ENCODE measurements at regions not wholly inside any gene's neighbourhood (a gene's known extent, or its start where the extent isn't known, plus 50 kb on each side); places are given as distances from the start of the nearest gene placed in this dataset.

DNA sequence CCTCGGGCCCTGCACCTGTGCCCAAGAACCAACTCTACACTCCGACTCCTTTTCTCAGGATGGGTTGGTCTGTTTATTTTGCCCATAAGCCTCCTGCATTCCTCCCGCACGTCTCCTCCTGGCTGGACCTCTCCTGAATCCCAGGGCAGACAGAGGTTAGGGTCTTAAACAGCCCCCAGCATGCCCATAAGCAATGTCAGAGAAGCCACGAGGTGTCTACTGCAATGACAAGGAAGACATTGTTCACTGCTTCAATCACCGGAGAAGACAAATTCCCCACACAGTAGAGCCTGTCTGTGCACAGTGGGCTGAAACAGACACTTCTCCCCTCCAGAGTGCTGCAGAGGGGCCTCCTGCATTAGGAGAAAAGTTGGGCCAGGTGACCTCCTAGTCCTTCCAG lies 230.6 kb upstream of the RPL38 start:
- Histone ChIP-seq H3K9me3 (no peaks in the 10 kb centered on the region), H3K4me3 (no peak overlapping the region), H3K4me1 (no peaks in the 10 kb centered on the region), H3K36me3 (ENCODE audit: low read depth, missing control alignments) (no peaks in the 10 kb centered on the region), H3K27me3 (no peaks in the 10 kb centered on the region), H3K27ac (no peak overlapping the region)
- 84 to 88% methylated on average over 5 to 6 of the region's 6 CpGs for WGBS, 2 donors
- intact Hi-C loops (cut with DNase I; ENCODE audit: low total_unique reads): no loop called here
- no peak for TF ChIP-seq POLR2A (IDR thresholded peaks at IDR 0.05)
- TF ChIP-seq, protein P1, sequence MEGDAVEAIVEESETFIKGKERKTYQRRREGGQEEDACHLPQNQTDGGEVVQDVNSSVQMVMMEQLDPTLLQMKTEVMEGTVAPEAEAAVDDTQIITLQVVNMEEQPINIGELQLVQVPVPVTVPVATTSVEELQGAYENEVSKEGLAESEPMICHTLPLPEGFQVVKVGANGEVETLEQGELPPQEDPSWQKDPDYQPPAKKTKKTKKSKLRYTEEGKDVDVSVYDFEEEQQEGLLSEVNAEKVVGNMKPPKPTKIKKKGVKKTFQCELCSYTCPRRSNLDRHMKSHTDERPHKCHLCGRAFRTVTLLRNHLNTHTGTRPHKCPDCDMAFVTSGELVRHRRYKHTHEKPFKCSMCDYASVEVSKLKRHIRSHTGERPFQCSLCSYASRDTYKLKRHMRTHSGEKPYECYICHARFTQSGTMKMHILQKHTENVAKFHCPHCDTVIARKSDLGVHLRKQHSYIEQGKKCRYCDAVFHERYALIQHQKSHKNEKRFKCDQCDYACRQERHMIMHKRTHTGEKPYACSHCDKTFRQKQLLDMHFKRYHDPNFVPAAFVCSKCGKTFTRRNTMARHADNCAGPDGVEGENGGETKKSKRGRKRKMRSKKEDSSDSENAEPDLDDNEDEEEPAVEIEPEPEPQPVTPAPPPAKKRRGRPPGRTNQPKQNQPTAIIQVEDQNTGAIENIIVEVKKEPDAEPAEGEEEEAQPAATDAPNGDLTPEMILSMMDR (IDR thresholded peaks at IDR 0.05): no peak
- DNase-seq: no peak

DNA sequence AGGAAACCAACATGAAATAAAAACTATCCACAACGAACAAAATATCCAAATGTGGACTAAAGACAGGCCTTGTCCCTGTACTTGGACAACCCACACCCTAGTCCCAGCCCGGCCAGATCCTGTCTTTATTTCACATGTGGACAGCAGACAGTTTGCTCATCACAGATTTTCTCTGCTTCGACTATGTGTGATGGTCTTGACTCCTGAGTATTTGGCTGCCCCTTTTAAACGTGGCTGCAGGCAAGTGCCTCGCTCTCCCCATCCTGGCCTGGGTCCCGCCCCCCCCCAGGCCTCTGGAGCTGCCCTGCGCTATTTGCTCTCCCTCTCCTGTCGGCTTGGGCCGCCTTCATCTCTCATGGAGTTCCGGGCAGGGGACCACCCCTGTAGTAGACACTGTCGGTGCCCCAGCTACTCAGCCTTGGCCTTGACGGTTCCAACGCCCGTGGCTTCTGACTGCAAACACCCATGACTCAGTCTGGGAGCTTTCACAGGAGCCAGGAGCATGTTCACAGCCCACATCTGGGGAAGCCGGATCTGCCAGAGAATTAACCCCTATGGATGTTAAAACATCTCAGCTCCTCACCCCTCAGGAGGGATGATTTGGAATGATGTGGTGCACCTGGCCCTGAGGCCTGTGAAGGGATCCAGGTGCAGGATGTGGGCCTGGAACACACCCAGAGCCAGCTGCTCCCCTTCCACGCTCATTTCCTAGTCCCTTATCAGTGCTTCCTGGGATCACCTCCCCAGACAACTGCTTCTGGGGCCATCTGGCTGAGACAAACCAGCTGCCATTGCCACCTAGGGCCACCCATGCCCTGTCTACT lies 229.7 kb upstream of the RPL38 start:
- Histone ChIP-seq H3K27ac (no peak overlapping the region), H3K4me3 (no peak overlapping the region), H3K4me1 (no peaks in the 10 kb centered on the region), H3K27me3 (no peaks in the 10 kb centered on the region), H3K36me3 (ENCODE audit: low read depth, missing control alignments) (no peaks in the 10 kb centered on the region), H3K9me3 (no peaks in the 10 kb centered on the region)
- intact Hi-C loops (cut with DNase I; ENCODE audit: low total_unique reads): no loop called here
- no peak for DNase-seq
- 44 to 57% methylated on average over 12 to 16 of the region's 16 CpGs for WGBS, 2 donors
- TF ChIP-seq, protein P1 (IDR thresholded peaks at IDR 0.05): no peak
- TF ChIP-seq POLR2A (IDR thresholded peaks at IDR 0.05): no peak

DNA sequence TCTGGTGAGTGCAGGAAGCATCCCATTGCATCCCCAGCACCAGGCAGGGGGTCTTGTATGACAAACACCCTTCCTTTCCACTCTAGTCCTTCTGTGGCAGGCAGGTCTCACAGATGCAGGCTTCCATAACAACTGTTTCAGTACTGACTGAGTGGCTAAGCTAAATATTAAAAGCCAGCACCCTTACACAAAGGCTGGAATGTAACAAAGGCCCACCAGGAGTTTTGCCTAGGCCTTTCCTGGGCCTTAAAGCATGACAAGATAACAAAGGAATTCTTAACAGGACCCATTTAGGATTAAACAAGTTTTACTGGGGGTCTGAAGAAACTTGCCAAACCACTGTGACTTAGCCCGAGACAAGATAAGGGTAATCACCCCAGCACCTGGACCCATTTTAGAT lies 228.9 kb upstream of the RPL38 start:
- H3K36me3 ChIP-seq (ENCODE audit: low read depth, missing control alignments): no peaks in the 10 kb centered on the region
- TF ChIP-seq POLR2A (IDR thresholded peaks at IDR 0.05): no peak
- TF ChIP-seq, protein P1 (IDR thresholded peaks at IDR 0.05): no peak
- intact Hi-C loops (cut with DNase I; ENCODE audit: low total_unique reads): no loop called here
- H3K4me1 ChIP-seq: no peaks in the 10 kb centered on the region
- H3K27ac ChIP-seq: no peak overlapping the region
- H3K27me3 ChIP-seq: no peaks in the 10 kb centered on the region
- no peak overlapping the region for H3K4me3 ChIP-seq
- H3K9me3 ChIP-seq: no peaks in the 10 kb centered on the region
- no peak for DNase-seq
- 94% methylated on average over 1 of the region's 1 CpG for WGBS, 2 donors

DNA sequence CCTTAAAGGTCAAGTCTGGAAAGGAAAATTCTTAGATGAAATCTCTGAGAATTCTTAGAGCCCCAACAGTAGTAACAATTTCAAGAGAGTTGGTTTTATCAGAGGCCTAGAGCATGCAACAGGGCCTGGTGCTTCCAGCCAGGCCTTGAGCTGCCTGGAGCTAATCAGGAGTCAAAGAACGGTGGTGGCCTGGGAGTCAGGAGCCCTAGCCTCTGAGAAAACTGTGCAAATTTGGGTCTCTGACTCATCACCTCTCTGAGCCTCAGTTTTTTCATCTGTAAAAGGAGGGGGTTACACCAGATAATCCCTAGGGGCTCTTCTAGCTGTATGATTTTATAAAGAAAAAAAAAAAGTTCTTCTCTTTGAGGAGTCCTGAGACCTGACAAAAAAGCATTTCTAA lies 227.3 kb upstream of the RPL38 start:
- TF ChIP-seq POLR2A (IDR thresholded peaks at IDR 0.05): no peak
- TF ChIP-seq, protein P1 (IDR thresholded peaks at IDR 0.05): no peak
- no peak for DNase-seq
- no peaks in the 10 kb centered on the region for H3K9me3 ChIP-seq
- H3K4me3 ChIP-seq: no peak overlapping the region
- intact Hi-C loops (cut with DNase I; ENCODE audit: low total_unique reads): no loop called here
- H3K4me1 ChIP-seq: no peaks in the 10 kb centered on the region
- H3K27ac ChIP-seq: no peak overlapping the region
- no peaks in the 10 kb centered on the region for H3K27me3 ChIP-seq
- WGBS, 2 donors: 64 to 75% methylated on average over 1 of the region's 1 CpG
- no peaks in the 10 kb centered on the region for H3K36me3 ChIP-seq (ENCODE audit: low read depth, missing control alignments)

Data from testis (tissue), 2 donors.